A673 (cell line): ENCODE measurements at regions not wholly inside any gene's neighbourhood (a gene's known extent, or its start where the extent isn't known, plus 50 kb on each side); places are given as distances from the start of the nearest gene placed in this dataset.
"Not testable (repeated sequence)": the region's sequence is repeated elsewhere in the genome, so short reads cannot be mapped to it uniquely, and the experiment has no call there.

ENCODE experiments used
- BruUV-seq: library from RNA; stranded (reverse); fragments of 400-500 nt; replicated peaks from 2 replicates; lab custom pipeline; 2021; lab: Mats Ljungman, UMichigan
- CTCF ChIA-PET: fragments of 300-600 bp; sonication (Branson Sonifier 250); formaldehyde crosslinking; loops from one replicate; lab custom pipeline; 2022; ENCODE audit warnings: antibody characterized with exemption; lab: Charles Lee
- POLR2A ChIA-PET: fragments of 300-600 bp; sonication (Branson Sonifier 250); formaldehyde crosslinking; loops from one replicate; lab custom pipeline; 2022; ENCODE audit warnings: antibody characterized with exemption; ENCODE audit not compliant: low non-redundant PET; lab: Charles Lee
- DNase-seq: peaks from one replicate; pipeline ENCODE4 v3.0.0-alpha.2; 2015; ENCODE audit warnings: low spot score
- H3K27ac ChIP-seq: fragments of 200-600 bp; sonication (generic); 2 replicates; pipeline ENCODE4 v1.5.1; 2016; ENCODE audit warnings: mixed run types, low read depth, mild to moderate bottlenecking, mixed read lengths, antibody characterized with exemption, low read length; ENCODE audit not compliant: poor library complexity, severe bottlenecking
- H3K27me3 ChIP-seq: fragments of 200-600 bp; sonication (generic); replicated peaks from 2 replicates; pipeline ENCODE4 v1.6.1; 2017; ENCODE audit warnings: mixed run types, low read depth, mild to moderate bottlenecking, mixed read lengths, antibody characterized with exemption, low read length; ENCODE audit not compliant: insufficient read depth, poor library complexity
- H3K36me3 ChIP-seq: fragments of 200-600 bp; sonication (generic); 2 replicates; pipeline ENCODE4 v1.6.1; 2016; ENCODE audit warnings: mixed run types, mild to moderate bottlenecking, mixed read lengths, antibody characterized with exemption, low read length; ENCODE audit not compliant: insufficient read depth, poor library complexity, severe bottlenecking
- H3K4me1 ChIP-seq: fragments of 200-600 bp; sonication (generic); 2 replicates; pipeline ENCODE4 v1.6.1; 2017; ENCODE audit warnings: mixed run types, mild to moderate bottlenecking, mixed read lengths, antibody characterized with exemption, low read length; ENCODE audit not compliant: insufficient read depth, poor library complexity, severe bottlenecking
- H3K4me3 ChIP-seq: fragments of 200-600 bp; sonication (generic); 2 replicates; pipeline ENCODE4 v1.5.1; 2016; ENCODE audit warnings: low read depth, mixed run types, mild to moderate bottlenecking, mixed read lengths, low read length; ENCODE audit not compliant: poor library complexity, severe bottlenecking
- H3K9me3 ChIP-seq: fragments of 200-600 bp; sonication (generic); 2 replicates; pipeline ENCODE4 v1.6.1; 2016; ENCODE audit warnings: mixed run types, low read depth, mild to moderate bottlenecking, mixed read lengths, antibody characterized with exemption, low read length; ENCODE audit not compliant: poor library complexity, severe bottlenecking
- CTCF ChIP-seq: fragments of 300-800, 200-600 bp; sonication (generic); conservative IDR thresholded peaks from 2 replicates; pipeline ENCODE4 v1.5.1; 2017; ENCODE audit warnings: low read depth, mild to moderate bottlenecking, antibody characterized with exemption, low read length, moderate library complexity, mixed read lengths
- EZH2 ChIP-seq: fragments of 200-600 bp; sonication (generic); IDR thresholded peaks from 2 replicates; pipeline ENCODE4 v1.6.1; 2017; ENCODE audit warnings: borderline replicate concordance, low read depth, mild to moderate bottlenecking, mixed read lengths, antibody characterized with exemption, low read length; ENCODE audit not compliant: poor library complexity, severe bottlenecking
- intact Hi-C: fragments of 100-400 bp; cut with micrococcal nuclease; formaldehyde crosslinking; loops from one replicate; pipeline ENCODE4 v1.10.0; 2022; ENCODE audit not compliant: unreplicated experiment

- Histone ChIP-seq H3K36me3 (no peaks in the 10 kb centered on the region), H3K4me1 (no peaks in the 10 kb centered on the region), H3K27me3 (peaks cover 79% of the 10 kb centered on the region), H3K4me3 (no peak overlapping the region), H3K9me3 (peaks cover 12% of the 10 kb centered on the region), H3K27ac (no peak overlapping the region)
- no TSS peak for BruUV-seq
- TF ChIP-seq CTCF (no peak), EZH2 (no peak)
- intact Hi-C loops = no loop called here
- DNase-seq = no peak
- ChIA-PET POLR2A (no interaction called here), CTCF (no interaction called here)
These were observed 59.8 kb upstream of the PLEKHG4B start for GRCh38 chr5:32165-32564.

GRCh38 chr5:35521-35920 lies 56.4 kb upstream of the PLEKHG4B start:
- CTCF ChIA-PET, H3K9me3 ChIP-seq, DNase-seq, H3K4me1 ChIP-seq, H3K36me3 ChIP-seq, POLR2A ChIA-PET, intact Hi-C loops, BruUV-seq, H3K27ac ChIP-seq, H3K4me3 ChIP-seq: not testable (repeated sequence)
- H3K27me3 ChIP-seq = peaks cover 92% of the 10 kb centered on the region

- BruUV-seq, intact Hi-C loops, CTCF ChIA-PET, H3K9me3 ChIP-seq, H3K4me1 ChIP-seq, H3K27ac ChIP-seq, DNase-seq, H3K36me3 ChIP-seq, H3K4me3 ChIP-seq, POLR2A ChIA-PET: not testable (repeated sequence)
- H3K27me3 ChIP-seq = peaks cover 92% of the 10 kb centered on the region
These were observed 54.8 kb upstream of the PLEKHG4B start for GRCh38 chr5:37207-37606.

- no peak for DNase-seq
- Histone ChIP-seq H3K4me3 (no peak overlapping the region), H3K9me3 (no peaks in the 10 kb centered on the region), H3K36me3 (no peaks in the 10 kb centered on the region), H3K27ac (no peak overlapping the region), H3K27me3 (peaks cover 81% of the 10 kb centered on the region), H3K4me1 (no peaks in the 10 kb centered on the region)
- TF ChIP-seq EZH2 (no peak), CTCF (no peak)
- BruUV-seq = no TSS peak
- ChIA-PET CTCF (no interaction called here), POLR2A (no interaction called here)
- intact Hi-C loops = no loop called here
These were observed 51.9 kb upstream of the PLEKHG4B start for GRCh38 chr5:39979-40583.
